Left ventricle myocardium inferior (tissue), 1 donor: ENCODE measurements at regions not wholly inside any gene's neighbourhood (a gene's known extent, or its start where the extent isn't known, plus 50 kb on each side); places are given as distances from the start of the nearest gene placed in this dataset.

ENCODE experiments used
- DNase-seq: peaks from one replicate; pipeline ENCODE4 v3.0.0-alpha.2; 2020
- H3K27ac ChIP-seq: fragments of 200-600 bp; replicated peaks from 2 replicates; pipeline ENCODE4 v1.8.0; 2021
- H3K27me3 ChIP-seq: fragments of 200-600 bp; 2 replicates; pipeline ENCODE4 v1.8.0; 2021; ENCODE audit warnings: low read depth
- H3K36me3 ChIP-seq: fragments of 200-600 bp; 2 replicates; pipeline ENCODE4 v1.8.0; 2021
- H3K4me1 ChIP-seq: fragments of 200-600 bp; 2 replicates; pipeline ENCODE4 v1.8.0; 2021
- H3K4me3 ChIP-seq: fragments of 200-600 bp; 2 replicates; pipeline ENCODE4 v1.8.0; 2021; ENCODE audit warnings: mild to moderate bottlenecking, moderate library complexity
- H3K9me3 ChIP-seq: fragments of 200-600 bp; replicated peaks from 2 replicates; pipeline ENCODE4 v1.8.0; 2021
- intact Hi-C: fragments of 100-400 bp; cut with micrococcal nuclease; formaldehyde crosslinking; loops from one replicate; pipeline ENCODE4 v1.11.0; 2022
- TF ChIP-seq, protein P1 (sequence below): fragments of 200-600 bp; IDR thresholded peaks from 2 replicates; pipeline ENCODE4 v1.8.0; 2021; ENCODE audit warnings: antibody characterized with exemption, mild to moderate bottlenecking, borderline replicate concordance
- donor health status: DM: no; HTN: yes; CAD: no; lungs with severe emphysema.

DNA sequence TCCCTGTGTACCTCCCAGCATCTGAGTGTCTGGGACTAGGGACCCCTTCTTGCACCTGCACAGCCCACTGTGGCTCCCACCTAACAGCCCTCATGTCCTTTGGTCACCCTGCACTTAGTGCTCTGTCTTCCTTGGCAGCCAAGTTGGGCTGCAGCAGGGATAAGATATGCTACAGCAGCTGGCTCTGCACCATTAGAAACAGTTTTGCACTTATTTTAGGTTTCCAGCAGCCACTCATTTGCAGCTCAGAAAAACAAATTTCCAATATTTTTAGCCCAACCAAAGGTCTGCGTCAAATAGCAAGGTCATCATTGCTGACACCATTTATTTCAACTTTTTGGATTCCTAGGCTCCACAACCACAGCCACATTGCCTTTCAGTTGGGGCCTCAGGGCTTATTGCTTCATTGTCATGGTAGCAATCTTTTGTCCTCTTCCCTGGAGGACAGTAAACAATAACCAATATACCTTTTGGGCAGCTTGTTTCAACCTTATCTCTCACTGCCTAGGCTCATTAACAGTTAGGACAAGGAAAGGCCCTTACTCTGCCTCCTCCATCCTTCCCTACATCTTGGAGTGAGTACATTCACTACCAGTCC, 263.9 kb downstream of the COX7C start:
- TF ChIP-seq, protein P1, sequence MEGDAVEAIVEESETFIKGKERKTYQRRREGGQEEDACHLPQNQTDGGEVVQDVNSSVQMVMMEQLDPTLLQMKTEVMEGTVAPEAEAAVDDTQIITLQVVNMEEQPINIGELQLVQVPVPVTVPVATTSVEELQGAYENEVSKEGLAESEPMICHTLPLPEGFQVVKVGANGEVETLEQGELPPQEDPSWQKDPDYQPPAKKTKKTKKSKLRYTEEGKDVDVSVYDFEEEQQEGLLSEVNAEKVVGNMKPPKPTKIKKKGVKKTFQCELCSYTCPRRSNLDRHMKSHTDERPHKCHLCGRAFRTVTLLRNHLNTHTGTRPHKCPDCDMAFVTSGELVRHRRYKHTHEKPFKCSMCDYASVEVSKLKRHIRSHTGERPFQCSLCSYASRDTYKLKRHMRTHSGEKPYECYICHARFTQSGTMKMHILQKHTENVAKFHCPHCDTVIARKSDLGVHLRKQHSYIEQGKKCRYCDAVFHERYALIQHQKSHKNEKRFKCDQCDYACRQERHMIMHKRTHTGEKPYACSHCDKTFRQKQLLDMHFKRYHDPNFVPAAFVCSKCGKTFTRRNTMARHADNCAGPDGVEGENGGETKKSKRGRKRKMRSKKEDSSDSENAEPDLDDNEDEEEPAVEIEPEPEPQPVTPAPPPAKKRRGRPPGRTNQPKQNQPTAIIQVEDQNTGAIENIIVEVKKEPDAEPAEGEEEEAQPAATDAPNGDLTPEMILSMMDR, result no peak
- Histone ChIP-seq H3K4me1 (peaks cover 9% of the 10 kb centered on the region), H3K27ac (no peak overlapping the region), H3K9me3 (no peaks in the 10 kb centered on the region), H3K36me3 (no peaks in the 10 kb centered on the region), H3K27me3 (no peaks in the 10 kb centered on the region), H3K4me3 (no peak overlapping the region)
- intact Hi-C loops, result loop anchor here (10.0 kb wide), 1 partner anchor 133 kb away; no protein-coding TSS in a partner anchor
- no peak for DNase-seq

DNA sequence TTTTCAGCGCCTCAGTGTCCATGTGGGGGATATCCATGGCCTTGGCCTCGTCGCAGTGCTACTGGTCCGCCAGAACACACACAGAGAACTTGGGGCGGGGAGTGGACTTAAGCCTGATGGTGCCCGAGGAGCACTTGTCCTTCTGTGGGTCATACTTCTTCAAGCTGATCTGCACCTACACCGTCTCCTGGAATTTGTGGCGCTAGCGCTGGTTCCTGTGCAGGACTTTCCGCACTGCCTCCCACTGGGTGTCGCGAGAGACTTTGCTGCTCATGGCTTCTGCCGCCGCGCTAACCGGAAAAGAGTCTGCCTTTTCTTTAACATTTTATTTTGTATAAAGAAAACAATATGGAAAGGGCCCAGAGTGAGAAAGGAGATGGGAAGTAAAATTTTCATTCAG, 266.9 kb downstream of the COX7C start:
- DNase-seq, result no peak
- no peak overlapping the region for H3K4me3 ChIP-seq
- TF ChIP-seq, protein P1, result no peak
- H3K27ac ChIP-seq, result no peak overlapping the region
- H3K36me3 ChIP-seq, result no peaks in the 10 kb centered on the region
- H3K9me3 ChIP-seq, result no peaks in the 10 kb centered on the region
- no peaks in the 10 kb centered on the region for H3K27me3 ChIP-seq
- intact Hi-C loops, result loop anchor here (10.0 kb wide), 1 partner anchor 130 kb away; no protein-coding TSS in a partner anchor
- H3K4me1 ChIP-seq, result peaks cover 9% of the 10 kb centered on the region

DNA sequence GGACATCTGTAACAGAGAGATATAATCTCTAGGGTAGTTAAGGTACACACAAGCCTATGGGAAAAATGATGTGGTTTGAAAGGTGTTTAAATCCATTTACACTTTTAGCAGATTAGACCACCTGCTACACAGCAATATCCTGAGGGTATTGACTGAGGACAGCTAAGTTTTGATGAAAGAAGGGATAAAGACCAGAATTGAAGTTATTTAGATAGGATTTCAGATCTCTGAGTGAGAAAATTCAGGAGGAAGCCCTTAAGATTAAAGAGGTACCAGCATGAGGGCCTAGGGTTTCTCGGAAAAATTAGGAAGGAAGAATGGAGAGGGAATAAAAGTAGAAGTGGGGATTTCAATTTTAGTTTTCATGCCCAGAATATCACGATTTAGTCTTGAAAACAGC, 267.3 kb downstream of the COX7C start:
- no peak overlapping the region for H3K4me3 ChIP-seq
- H3K36me3 ChIP-seq, result no peaks in the 10 kb centered on the region
- intact Hi-C loops, result loop anchor here (10.0 kb wide), 1 partner anchor 130 kb away; no protein-coding TSS in a partner anchor
- peaks cover 9% of the 10 kb centered on the region for H3K4me1 ChIP-seq
- H3K9me3 ChIP-seq, result no peaks in the 10 kb centered on the region
- TF ChIP-seq, protein P1, result no peak
- DNase-seq, result no peak
- H3K27me3 ChIP-seq, result no peaks in the 10 kb centered on the region
- no peak overlapping the region for H3K27ac ChIP-seq

DNA sequence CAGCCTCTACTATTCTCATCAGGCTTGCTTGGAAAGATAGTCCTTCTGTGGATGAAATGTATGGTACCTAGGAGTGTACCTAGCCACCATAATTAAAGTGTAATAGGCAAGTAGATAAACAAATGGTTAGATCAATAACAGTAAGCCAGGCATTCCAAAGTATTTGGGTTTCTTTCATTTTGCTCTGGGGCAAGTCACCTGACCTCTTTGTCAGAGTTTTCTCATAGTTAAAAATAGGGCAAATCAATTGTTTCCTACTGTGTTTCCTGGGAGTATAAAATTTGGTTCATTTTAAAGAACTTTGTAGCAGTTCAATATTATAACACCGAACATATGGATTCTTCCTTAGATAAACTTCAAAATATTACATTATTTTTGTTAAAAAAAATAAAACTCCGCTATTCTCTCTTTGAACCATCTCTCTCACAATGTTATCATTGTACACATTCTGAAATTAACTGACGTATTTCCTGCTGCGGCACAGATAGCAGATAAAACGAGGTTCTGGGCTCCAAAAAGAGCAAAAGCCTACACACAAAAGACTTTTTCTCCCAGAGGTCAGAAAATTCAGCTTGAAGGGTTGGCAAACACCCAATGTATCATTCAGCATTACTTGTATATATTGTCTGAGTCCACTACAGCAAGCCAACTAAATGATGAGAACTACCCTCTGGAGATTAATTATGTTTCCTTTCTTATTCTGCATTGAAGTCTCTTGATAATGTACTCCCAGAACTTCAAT, 267.9 kb downstream of the COX7C start:
- no peaks in the 10 kb centered on the region for H3K9me3 ChIP-seq
- no peak for DNase-seq
- H3K27ac ChIP-seq, result no peak overlapping the region
- no peaks in the 10 kb centered on the region for H3K27me3 ChIP-seq
- H3K36me3 ChIP-seq, result no peaks in the 10 kb centered on the region
- TF ChIP-seq, protein P1, result no peak
- no peak overlapping the region for H3K4me3 ChIP-seq
- intact Hi-C loops, result loop anchor here (10.0 kb wide), 1 partner anchor 129 kb away; no protein-coding TSS in a partner anchor
- peaks cover 9% of the 10 kb centered on the region for H3K4me1 ChIP-seq

DNA sequence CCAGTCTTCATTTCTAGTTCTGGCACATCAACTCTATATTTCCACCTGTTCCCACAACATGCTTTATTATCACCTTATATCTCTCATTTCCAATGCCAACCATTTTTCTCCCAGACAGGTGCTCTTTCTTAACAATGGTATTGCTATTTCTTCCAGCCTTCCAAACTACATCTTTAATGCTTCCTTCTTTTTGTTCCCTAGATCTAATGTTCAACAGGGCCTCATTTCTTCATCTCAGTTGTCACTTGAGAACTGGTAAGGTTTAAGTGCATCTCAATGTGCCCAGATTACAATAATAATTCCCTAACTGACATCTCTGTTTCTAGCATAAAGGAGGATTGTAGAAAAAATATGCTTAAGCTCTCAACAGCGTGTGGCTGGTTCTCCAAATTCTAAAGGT, 272.6 kb downstream of the COX7C start:
- DNase-seq, result no peak
- TF ChIP-seq, protein P1, result no peak
- Histone ChIP-seq H3K4me3 (no peak overlapping the region), H3K27ac (no peak overlapping the region), H3K4me1 (no peaks in the 10 kb centered on the region), H3K27me3 (no peaks in the 10 kb centered on the region), H3K9me3 (no peaks in the 10 kb centered on the region), H3K36me3 (no peaks in the 10 kb centered on the region)
- intact Hi-C loops, result no loop called here
